ENCODE measurements at regions not wholly inside any gene's neighbourhood (a gene's known extent, or its start where the extent isn't known, plus 50 kb on each side); places are given as distances from the start of the nearest gene placed in this dataset.
"Not testable (repeated sequence)": the region's sequence is repeated elsewhere in the genome, so short reads cannot be mapped to it uniquely, and the experiment has no call there.

GRCh38 chr4:56132188-56132587 is 183.4 kb downstream of the CEP135 start:
- not testable (repeated sequence) for TF ChIP-seq EP300 (IDR thresholded peaks at IDR 0.05; ENCODE audit: borderline replicate concordance in 1 of 2, low read depth in 2 of 2, low read length in 2 of 2); GABPA (IDR thresholded peaks at IDR 0.05; ENCODE audit: borderline replicate concordance, insufficient read depth, low read length); CTCF (IDR thresholded peaks at IDR 0.05; ENCODE audit: control extremely low read depth in 1 of 3, insufficient read depth in 1 of 3, low read depth in 1 of 3, low read length in 3 of 3); CEBPB (IDR thresholded peaks at IDR 0.05; ENCODE audit: low read depth, low read length); POLR2A (IDR thresholded peaks at IDR 0.05; ENCODE audit: control extremely low read depth in 1 of 2, low read depth in 2 of 2, low read length in 2 of 2); CBX8 (IDR thresholded peaks at IDR 0.05; ENCODE audit: borderline replicate concordance, low read depth, low read length)
